Middle frontal gyrus (tissue), 1 donor: ENCODE measurements at regions not wholly inside any gene's neighbourhood (a gene's known extent, or its start where the extent isn't known, plus 50 kb on each side); places are given as distances from the start of the nearest gene placed in this dataset.
"Not testable (repeated sequence)": the region's sequence is repeated elsewhere in the genome, so short reads cannot be mapped to it uniquely, and the experiment has no call there.

Experiments used
- DNase-seq: peaks from one replicate; pipeline ENCODE4 v3.0.0-alpha.2; 2015; ENCODE audit warnings: low spot score; ENCODE audit errors: extremely low spot score

DNA sequence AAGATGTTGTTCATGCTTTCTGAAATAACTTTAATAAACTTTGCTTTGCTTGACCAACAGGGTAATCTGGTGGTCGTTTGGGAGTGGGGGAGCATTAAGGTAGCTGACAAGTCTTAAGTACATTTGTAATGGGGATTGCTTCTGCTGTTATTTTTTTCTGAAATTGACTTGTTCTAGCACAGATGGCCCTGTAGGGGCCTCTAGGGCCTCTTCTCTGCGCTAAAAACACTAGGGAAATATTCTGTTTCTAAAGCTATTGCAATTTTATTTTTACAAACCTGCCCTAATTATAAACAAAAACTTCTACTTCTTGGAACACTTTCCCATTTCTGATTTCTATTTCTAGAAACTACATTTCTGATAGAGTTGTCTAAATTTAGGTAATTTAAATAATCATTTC lies 191.3 kb upstream of the KCNJ3 start:
- DNase-seq, result no peak

DNA sequence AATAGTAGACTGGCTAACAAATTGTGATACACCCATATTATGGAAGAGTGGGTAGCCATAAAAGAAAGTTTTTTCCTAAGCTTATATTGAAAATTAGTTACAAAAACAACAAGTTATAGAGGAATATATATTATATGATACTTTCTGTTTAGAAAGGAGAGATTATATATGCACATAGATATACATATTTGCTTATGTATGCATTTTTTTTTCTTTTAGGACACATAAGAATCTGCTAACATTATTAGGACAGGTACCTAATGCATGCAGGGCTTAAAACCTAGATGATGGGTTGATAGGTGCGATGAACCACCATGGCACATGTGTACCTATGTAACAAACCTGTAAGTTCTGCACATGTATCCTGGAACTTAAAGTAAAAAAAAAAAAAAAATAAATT lies 179.6 kb upstream of the KCNJ3 start:
- DNase-seq, result no peak

DNA sequence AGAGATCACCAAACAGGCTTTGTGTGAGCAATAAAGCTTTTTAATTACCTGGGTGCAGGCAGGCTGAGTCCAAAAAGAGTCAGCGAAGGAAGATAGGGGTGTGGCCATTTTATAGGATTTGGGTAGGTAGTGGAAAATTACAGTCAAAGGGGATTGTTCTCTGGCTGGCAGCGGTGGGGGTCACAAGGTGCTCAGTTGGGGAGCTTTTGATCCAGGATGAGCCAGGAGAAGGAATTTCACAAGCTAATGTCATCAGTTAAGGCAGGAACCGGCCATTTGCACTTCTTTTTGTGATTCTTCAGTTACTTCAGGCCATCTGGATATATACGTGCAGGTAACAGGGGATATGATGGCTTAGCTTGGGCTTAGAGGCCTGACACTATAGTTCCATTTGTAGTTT lies 177.5 kb upstream of the KCNJ3 start:
- DNase-seq, result not testable (repeated sequence)

GRCh38 chr2:154526234-154526633 lies 172.3 kb upstream of the KCNJ3 start:
- no peak for DNase-seq

DNA sequence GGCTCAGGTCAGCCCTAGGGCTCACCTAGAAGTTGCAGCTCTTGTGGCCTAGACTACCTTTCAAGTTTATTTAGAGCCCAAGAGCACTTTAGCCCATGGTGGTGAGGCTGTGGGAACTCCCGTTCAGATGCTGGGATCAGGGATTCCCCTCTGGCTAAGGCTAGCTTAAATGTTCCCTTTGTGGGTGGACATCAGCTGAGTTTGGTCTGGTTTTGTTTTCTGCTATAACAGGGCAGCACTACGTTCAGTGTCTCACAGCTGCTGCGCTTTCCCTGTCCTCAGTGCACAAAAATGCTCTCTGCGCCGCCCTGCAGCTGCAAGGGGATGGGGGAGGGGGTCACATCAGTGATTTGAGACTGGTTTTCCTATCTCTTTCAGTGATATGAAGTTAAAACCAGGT lies 170.5 kb upstream of the KCNJ3 start:
- no peak for DNase-seq

DNA sequence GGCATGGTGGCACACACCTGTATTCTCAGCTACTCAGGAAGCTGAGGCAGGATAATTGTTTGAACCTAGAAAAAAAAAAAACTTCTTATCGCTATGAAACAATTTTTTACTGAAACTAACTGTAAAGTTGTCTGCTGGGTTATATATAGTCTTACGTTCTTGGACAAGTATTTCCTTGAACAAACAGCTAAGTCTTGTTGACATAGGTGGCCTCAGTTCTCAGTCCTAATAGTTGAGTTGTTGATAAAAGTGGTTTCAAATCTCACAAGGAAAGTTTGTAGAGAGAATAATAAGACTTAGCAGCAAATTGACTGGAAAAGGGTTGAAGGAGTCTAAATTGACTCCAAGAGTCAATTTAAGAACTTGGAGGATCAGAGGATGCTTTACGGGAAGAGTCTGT lies 166.5 kb upstream of the KCNJ3 start:
- DNase-seq, result no peak

DNA sequence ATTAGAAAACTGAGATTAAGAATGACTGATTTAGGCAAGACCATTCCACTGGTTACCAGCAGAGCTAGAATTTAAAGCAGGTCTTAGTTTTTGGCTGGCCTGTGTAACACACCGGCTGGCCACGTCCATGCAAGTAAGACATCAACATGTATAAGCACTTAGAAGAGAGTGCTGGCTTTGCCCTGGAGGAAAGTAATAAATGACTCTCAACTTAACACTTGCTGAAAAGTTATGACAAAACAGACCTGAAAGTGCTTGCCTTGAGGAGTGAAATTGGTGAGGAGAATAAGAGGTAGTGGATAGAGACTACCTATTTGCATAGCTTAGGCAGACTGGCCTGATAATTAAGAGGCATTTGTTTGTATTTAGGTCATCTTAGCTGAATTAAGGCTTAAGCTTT lies 165.7 kb upstream of the KCNJ3 start:
- DNase-seq, result no peak

GRCh38 chr2:154533300-154533940 lies 165.1 kb upstream of the KCNJ3 start:
- DNase-seq, result no peak

- DNase-seq, result no peak
Observed at GRCh38 chr2:154537024-154537423, 161.5 kb upstream of the KCNJ3 start.

DNA sequence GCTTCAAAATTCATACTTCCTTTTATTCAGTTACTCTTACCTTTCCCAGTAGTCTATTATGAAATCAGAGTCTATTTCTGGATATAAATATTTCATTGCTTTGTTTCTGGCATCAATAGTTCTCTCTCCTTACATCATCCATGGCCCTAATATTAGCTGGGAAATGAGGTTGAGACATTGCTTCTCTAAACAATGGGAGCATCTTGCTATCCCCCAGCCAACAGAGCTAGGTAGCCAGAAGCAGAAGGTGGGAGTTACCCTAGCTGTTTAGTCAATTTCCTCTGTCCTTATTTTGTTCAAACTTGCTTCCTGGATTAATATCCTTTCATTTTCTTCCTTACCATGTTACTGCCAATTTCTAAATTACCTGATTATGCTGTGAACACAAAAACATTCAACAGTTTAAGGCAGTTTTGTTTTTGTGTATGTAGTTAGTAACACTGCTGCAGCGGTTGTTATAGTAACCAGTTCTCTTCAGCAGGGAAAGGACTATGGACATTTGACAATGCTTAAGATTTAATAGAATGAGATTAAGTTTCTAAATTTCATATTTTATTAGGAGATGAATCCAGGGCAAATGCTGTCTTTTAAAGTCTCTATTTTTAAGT lies 160.5 kb upstream of the KCNJ3 start:
- no peak for DNase-seq

DNA sequence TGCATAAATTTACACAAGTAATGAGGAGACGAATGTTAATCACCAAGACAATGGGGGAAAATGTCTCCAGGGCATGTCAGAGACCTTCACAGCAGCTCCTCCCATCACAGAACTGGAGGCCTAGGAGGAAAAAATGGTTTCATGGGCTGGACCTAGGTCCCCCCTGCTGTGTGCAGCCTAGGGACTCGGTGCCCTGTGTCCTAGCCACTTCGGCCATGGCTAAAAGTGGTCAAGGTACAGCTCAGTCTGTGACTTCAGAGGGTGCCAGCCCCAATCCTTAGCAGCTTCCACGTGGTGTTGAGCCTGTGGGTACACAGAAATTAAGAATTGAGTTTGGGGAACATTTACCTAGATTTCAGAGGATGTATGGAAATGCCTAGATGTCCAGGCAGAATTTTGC lies 152.2 kb upstream of the KCNJ3 start:
- no peak for DNase-seq

DNA sequence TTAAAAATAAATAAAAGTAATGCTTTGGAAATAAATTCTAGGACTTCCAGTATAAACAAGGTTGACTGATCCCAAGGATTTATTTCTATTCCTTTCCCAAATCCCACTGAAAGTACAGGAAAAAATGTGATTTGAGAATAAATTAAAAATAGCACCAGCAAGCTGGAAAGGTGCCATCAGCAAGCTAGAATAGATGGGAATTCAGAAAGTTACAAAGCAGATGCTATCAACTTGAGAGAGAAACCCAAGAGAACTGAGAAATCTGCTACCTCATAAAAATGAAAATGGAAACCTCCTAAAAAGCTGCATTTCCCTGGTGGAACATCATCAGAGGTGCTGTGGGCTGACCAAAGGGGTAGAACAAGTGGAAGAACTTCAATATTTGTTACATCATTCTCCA lies 148.6 kb upstream of the KCNJ3 start:
- DNase-seq, result peak; percentile 18

DNA sequence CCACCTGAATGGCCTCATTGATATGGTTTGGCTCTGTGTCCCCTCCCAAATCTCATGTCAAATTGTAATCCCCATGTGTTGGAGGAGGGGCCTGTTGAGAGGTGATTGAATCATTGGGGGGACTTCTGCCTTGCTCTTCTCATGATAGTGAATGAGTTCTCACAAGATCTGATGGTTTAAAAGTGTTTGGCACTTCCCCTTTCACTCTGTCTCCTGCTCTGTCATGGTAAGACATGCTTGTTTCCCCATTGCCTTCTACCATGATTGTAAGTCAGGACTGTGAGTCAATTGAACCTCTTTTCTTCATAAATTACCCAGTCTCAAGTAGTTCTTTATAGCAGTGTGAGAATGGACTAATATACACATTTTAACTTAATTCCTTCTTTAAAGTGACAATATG lies 146.8 kb upstream of the KCNJ3 start:
- no peak for DNase-seq

GRCh38 chr2:154554046-154554445 lies 144.4 kb upstream of the KCNJ3 start:
- DNase-seq, result no peak

DNA sequence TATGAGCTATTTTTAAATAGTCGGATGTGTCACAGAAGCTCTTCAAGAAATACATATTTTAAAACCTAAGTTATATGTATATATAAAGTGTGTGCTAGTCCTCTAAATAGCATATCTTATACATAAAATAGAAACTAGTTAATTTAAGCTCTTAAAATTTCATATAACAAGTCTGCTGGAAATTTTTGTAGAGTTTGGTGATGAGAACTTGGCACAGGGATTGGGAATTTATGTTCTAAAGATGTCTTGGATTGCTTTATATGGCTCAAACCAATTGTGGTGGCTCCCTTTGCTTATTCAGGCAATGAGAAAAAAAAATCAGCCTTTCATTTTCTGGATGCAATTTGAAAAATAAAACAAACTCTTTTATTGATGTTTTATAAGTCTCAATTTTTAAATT lies 142.8 kb upstream of the KCNJ3 start:
- peak; percentile 56 for DNase-seq

GRCh38 chr2:154556146-154556545 lies 142.3 kb upstream of the KCNJ3 start:
- DNase-seq, result no peak

- DNase-seq, result no peak
Observed at GRCh38 chr2:154556607-154557006, 141.9 kb upstream of the KCNJ3 start.

- no peak for DNase-seq
Observed at GRCh38 chr2:154557906-154558305, 140.6 kb upstream of the KCNJ3 start.

- DNase-seq, result no peak
Observed at GRCh38 chr2:154565433-154565832, 133.1 kb upstream of the KCNJ3 start.

DNA sequence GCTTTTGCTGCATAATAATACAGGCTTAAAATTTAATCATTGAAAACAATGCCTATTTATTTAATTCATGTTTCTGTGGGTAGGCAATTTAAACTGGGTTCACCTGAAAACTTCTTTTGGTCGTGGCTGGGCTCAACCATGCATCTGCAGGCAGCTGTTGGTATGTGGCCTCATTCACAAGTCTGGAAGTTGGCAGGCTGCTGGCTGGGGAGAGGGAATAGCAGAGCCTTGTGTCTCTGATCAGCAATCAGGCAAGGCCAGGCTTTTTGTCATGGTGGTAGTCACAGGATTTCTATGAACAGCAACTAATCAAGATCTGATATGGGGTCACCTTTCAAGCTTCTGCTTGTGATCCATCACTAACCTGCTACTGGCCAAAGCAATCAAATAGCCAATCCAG lies 130.1 kb upstream of the KCNJ3 start:
- no peak for DNase-seq

- no peak for DNase-seq
Observed at GRCh38 chr2:154570501-154570900, 128.0 kb upstream of the KCNJ3 start.

DNA sequence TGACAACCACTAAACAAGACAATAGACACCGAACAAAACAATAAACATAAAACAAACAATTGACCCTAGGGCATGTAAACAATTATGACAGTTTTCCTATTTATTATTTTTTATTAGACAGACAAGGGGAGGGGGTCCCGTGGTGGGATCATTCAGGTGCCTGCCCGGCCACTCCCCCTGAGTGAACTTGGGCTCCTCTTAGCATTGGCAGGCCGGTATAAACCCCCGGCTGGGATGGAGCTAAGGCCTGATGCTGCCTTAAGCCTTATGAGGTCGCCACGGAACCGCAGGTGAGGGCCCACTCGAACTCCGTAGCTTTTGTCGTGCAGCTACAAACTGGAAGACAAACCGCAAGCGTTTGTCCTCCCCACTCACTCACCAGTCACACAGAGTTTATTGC lies 121.8 kb upstream of the KCNJ3 start:
- DNase-seq, result not testable (repeated sequence)

DNA sequence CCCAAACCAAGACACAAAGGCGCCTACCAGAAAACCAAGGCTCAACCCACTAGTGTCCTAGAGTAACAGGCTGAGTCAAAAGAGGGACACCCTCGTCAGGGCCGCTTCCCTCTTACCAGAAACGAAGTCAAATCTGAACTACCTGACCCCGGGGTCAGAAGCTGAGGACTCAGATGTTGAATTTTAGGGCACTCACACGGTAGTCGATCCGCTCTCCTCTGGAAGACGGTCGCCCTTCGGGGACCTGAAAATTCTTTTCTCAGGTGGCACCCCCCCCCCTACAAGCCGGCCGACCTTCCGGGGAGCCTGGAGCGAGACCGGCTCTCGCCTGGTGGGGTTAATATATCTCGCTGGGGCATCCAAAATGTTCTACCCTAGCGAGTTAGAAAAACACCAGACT lies 121.1 kb upstream of the KCNJ3 start:
- no peak for DNase-seq

DNA sequence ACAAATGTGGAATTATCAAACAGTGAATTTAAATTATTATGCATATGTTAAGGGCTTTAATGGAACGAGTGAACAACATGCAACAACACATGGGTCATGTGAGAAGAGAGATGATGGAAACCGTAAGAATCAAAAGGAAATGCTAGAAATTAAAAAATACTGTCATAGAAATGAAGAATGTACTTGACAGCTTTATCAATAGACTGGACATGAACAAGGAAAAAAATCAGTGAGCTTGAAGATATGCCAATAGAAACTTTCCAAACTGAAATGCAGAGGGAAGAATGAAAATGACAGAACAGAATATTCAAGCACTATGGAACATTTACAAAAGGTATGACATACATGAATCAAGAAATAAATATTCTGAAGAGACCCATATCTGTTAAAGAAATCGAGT lies 117.7 kb upstream of the KCNJ3 start:
- no peak for DNase-seq
